Sigmoid colon (tissue), 4 donors: ENCODE measurements at regions not wholly inside any gene's neighbourhood (a gene's known extent, or its start where the extent isn't known, plus 50 kb on each side); places are given as distances from the start of the nearest gene placed in this dataset.

ENCODE experiments used
- POLR2AphosphoS5 ChIP-seq, 4 donors: sonication (generic); formaldehyde crosslinking; IDR thresholded peaks; one replicate each; pipeline ENCODE4 v1.6.1; 2017; ENCODE audit warnings: antibody characterized with exemption in 4 of 4
- TF ChIP-seq, protein P1 (sequence below), 4 experiments: fragments of 450-650 bp in 3 of 4; fragments of 200-600 bp in 1 of 4; IDR thresholded peaks; one replicate each; pipeline ENCODE4 v1.5.1; 2016 to 2019; ENCODE audit warnings: antibody characterized with exemption in 4 of 4, mild to moderate bottlenecking in 3 of 4, moderate library complexity in 2 of 4

DNA sequence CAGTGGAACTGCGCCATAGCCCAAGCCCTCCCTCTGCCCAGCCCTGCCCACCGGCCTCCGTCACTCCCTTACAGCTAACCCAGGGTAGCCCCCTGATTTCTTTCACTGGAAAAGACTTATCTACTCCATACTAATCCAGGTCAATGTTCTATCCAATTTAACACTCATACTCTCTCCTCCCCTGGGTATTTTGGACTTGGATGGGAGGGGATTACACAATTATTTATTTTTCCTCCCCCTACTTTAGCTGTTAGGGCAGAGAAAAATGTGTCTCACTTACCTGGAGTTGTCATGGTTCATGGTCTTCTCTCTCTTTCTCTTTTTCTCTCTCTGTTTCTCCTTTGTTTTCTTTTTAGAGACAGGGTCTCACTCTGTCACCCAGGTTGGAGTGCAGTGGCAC, 100.6 kb upstream of the ST8SIA3 start:
- no peak for TF ChIP-seq POLR2AphosphoS5 (IDR thresholded peaks at IDR 0.05)
- TF ChIP-seq, protein P1, sequence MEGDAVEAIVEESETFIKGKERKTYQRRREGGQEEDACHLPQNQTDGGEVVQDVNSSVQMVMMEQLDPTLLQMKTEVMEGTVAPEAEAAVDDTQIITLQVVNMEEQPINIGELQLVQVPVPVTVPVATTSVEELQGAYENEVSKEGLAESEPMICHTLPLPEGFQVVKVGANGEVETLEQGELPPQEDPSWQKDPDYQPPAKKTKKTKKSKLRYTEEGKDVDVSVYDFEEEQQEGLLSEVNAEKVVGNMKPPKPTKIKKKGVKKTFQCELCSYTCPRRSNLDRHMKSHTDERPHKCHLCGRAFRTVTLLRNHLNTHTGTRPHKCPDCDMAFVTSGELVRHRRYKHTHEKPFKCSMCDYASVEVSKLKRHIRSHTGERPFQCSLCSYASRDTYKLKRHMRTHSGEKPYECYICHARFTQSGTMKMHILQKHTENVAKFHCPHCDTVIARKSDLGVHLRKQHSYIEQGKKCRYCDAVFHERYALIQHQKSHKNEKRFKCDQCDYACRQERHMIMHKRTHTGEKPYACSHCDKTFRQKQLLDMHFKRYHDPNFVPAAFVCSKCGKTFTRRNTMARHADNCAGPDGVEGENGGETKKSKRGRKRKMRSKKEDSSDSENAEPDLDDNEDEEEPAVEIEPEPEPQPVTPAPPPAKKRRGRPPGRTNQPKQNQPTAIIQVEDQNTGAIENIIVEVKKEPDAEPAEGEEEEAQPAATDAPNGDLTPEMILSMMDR (IDR thresholded peaks at IDR 0.05), result no peak
